SK-N-DZ (cell line): ENCODE measurements at regions not wholly inside any gene's neighbourhood (a gene's known extent, or its start where the extent isn't known, plus 50 kb on each side); places are given as distances from the start of the nearest gene placed in this dataset.
"Not testable (repeated sequence)": the region's sequence is repeated elsewhere in the genome, so short reads cannot be mapped to it uniquely, and the experiment has no call there.

Experiments
- DNase-seq: peaks from one replicate; pipeline ENCODE4 v3.0.0-alpha.2; 2015; ENCODE audit warnings: low spot score

DNA sequence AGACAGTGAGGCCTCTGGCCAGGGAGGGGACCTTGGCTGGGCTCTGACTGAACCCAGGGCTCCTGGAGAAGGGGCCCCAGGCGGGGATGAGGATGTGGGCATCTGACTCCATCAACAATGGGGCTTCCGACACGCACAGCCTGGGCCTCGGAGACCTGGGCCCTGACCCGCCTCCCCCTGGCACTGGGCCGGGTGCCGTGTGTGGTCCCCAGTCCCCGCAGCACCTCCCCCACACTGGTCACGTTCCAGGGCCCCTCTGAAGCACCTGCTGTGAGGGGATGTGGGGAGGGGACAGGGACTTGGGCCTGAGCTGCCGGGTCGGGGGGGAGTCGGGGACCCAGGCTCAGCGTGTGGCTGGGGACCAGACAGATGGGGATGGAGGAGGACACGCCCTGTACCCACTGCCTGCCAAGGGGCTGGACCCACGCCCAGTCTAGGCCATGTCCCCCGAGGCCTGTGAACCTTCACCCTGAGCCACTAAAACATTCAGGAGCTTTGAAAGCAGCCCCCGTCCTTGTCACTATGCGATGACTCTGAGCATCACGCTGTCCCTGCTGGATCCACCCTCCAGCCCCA, 165.8 kb downstream of the TMEM121 start:
- DNase-seq = not testable (repeated sequence)

- no peak for DNase-seq
Observed at GRCh38 chr14:105694961-105695360, 168.6 kb downstream of the TMEM121 start.

DNA sequence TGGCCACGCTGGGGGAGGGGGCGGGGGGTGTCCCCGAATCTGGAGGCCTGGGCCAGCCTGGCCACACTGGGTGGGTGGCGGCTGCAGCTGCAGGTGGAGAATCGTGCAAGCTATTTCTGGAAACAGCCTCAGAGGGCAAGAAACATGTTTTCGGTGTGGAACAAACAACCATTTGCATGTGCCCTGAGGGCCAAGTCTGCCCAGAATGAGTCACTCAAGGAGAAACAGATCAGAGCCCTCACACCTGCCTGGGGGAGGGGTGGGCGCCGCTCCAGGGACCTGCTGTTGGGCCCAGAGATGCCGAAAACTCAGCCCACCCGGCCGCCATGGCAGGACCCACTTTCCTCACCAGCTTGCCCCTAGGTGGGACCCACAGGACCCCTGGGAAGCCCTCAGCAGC, 170.0 kb downstream of the TMEM121 start:
- not testable (repeated sequence) for DNase-seq

DNA sequence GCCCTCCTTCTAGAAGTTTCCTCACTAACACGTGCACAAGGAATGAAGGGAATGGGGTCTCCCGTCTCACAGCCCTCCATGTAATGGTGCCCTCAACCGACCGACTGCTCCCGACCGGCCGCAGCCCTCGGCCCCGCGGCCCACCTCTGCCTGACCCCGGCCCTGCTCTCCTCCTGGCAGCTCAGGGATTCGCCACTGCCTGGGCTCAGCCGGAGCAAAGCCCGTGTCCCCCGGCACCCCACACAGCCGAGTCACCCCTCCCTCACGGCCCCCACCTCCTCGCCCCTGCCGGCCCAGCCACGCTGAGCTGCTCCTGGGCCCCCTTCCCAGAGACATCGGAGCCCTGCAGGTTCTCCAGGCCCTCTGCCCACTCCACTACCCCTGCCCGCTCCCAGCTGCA, 171.0 kb downstream of the TMEM121 start:
- DNase-seq = not testable (repeated sequence)

GRCh38 chr14:105697955-105698354, 171.6 kb downstream of the TMEM121 start:
- not testable (repeated sequence) for DNase-seq

GRCh38 chr14:105698940-105699556, 172.7 kb downstream of the TMEM121 start:
- DNase-seq = not testable (repeated sequence)

- not testable (repeated sequence) for DNase-seq
Observed at GRCh38 chr14:105699706-105700105, 173.3 kb downstream of the TMEM121 start.

- not testable (repeated sequence) for DNase-seq
Observed at GRCh38 chr14:105700146-105700545, 173.8 kb downstream of the TMEM121 start.

GRCh38 chr14:105700622-105701288, 174.4 kb downstream of the TMEM121 start:
- no peak for DNase-seq

DNA sequence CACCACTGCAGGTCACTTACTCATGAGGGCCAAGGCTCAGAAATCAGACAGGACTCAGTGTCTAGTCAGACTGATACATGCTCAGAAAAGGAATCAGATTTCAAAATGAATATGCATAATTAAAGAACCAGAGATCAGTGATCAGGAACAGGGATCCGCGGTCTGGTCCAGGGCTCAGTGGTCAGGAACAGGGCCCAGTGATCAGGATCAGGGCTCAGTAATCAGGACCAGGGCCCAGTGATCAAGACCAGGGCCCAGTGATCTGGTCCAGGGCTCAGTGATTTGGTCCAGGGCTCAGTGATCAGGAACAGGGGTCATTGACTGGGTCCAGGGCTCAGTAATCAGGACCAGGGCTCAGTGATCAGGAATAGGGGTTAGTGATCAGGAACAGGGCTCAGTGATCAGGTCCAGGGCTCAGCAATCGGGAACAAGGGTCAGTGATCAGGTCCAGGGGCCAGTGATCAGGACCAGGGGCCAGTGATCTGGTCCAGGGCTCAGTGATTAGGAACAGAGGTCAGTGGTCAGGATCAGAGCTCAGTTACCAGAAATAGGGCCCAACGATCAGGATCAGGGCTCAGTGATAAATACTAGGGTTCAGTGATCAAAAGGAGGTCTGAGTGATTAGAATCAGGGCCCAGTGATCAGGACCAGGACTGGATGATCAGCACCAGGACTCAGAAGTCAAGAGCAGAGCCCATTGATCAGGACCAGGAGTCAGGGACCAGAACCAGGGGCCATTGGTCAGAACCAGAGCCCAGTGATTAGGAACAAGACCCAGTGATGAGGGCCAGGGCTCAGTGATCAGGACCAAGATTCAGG, 175.3 kb downstream of the TMEM121 start:
- no peak for DNase-seq

- DNase-seq = no peak
Observed at GRCh38 chr14:105702275-105702817, 176.0 kb downstream of the TMEM121 start.

DNA sequence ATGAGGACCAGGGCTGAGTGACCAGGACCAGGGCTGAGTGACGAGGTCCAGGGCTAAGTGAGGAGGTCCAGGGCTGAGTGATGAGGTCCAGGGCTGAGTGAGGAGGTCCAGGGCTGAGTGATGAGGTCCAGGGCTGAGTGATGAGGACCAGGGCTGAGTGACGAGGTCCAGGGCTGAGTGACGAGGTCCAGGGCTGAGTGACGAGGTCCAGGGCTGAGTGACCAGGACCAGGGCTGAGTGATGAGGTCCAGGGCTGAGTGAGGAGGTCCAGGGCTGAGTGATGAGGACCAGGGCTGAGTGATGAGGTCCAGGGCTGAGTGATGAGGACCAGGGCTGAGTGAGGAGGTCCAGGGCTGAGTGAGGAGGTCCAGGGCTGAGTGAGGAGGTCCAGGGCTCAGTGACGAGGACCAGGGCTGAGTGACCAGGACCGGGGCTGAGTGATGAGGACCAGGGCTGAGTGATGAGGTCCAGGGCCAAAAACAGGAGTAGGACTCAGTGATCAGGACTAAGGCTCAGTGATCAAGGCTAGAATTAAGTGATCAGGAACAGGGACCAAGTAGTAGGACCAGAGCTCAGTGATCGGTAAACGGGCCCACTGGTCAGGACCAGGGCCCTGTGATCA, 176.8 kb downstream of the TMEM121 start:
- DNase-seq = not testable (repeated sequence)

DNA sequence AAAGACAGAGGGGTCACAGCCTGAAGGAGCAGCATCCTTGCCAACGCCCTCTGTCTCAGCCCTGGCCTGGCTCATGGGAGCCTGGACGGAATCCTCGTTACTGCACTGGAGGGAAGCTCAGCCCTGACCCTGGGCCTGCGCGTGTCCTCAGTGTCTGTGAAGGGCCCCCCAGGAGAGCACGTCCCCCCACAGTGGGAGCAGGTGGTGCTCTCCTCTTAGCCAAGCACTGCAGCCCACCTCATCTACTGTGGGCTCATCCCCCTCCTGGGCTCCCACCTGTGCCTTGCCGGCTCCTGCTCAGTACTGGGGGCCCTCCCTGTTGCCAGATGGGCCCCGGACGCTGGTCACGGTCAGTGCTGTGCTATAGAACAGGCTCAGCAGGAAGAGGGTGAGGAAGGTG, 177.7 kb downstream of the TMEM121 start:
- DNase-seq = not testable (repeated sequence)

DNA sequence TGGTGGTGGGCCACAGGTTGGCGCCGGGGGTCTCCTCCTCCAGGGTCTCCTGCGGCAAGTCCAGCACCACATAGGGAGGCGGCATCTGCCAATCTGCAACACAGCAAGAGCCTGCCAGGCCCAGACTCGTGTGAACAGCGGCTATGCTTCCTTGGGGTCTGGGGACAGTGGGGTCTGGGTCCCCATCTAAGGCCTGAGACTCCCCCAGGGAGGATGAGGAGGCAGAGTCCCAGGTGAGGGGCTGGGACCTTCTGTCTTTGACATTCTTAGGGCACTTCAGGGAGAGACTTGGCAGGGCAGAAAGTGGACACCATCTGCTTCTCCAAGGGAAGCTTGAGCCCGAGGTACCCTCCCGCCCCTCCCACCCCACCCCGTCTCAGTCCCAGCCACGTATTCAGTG, 178.1 kb downstream of the TMEM121 start:
- not testable (repeated sequence) for DNase-seq

- not testable (repeated sequence) for DNase-seq
Observed at GRCh38 chr14:105705512-105705861, 179.1 kb downstream of the TMEM121 start.

GRCh38 chr14:105705862-105706700, 179.7 kb downstream of the TMEM121 start:
- not testable (repeated sequence) for DNase-seq

GRCh38 chr14:105706701-105707019, 180.3 kb downstream of the TMEM121 start:
- not testable (repeated sequence) for DNase-seq

- not testable (repeated sequence) for DNase-seq
Observed at GRCh38 chr14:105707099-105707498, 180.7 kb downstream of the TMEM121 start.

DNA sequence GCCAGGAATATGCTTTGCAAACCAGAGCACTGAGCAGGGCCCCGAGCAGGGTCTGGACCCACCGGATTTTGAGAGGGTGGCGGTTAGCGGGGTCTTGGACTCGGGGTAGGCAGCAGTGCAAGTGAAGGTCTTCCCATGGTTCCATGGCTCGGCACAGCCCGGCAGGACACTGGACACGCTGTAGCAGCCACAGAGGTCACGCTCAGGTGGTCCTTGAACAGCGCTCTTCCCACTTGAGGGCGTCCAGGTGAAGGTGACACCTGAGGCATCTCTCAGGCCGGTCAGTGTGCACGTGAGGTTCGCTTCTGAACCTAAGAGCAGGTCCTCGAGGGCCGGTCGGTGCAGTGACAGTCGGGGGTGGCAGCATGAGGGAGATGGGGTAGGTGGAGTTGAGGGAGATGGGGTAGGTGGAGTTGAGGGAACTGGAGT, 181.4 kb downstream of the TMEM121 start:
- DNase-seq = not testable (repeated sequence)
